Epithelial cell of proximal tubule (primary cell): ENCODE measurements at regions not wholly inside any gene's neighbourhood (a gene's known extent, or its start where the extent isn't known, plus 50 kb on each side); places are given as distances from the start of the nearest gene placed in this dataset.

Experiments used
- DNase-seq: peaks from one replicate; pipeline ENCODE4 v3.0.0-alpha.2; 2011; ENCODE audit warnings: low read depth
- H3K4me3 ChIP-seq: 2 replicates; pipeline ENCODE4 v1.5.1; 2011; ENCODE audit warnings: low read depth, mild to moderate bottlenecking, low read length
- TF ChIP-seq, protein P1 (sequence below): conservative IDR thresholded peaks from 2 replicates; pipeline ENCODE4 v1.5.1; 2012; ENCODE audit warnings: low read depth, mild to moderate bottlenecking, low read length

DNA sequence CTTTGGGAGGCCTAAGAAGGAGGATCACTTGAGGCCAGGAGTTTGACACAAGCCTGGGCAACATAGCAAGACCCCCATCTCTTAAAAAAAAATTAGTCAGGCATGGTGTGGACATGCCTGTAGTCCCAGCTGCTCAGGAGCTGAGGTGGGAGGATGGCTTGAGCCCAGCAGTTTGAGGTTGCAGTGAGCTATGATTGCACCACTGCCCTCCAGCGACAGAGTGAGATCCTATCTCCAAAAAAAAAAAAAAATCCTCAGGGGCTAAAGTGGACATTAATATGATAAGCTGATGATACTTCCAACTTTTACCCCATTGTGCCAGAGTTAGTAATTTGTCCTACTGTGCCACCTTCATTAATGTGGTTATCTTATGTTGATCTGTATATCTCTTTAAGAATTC, 327.8 kb upstream of the FMN2 start:
- TF ChIP-seq, protein P1, sequence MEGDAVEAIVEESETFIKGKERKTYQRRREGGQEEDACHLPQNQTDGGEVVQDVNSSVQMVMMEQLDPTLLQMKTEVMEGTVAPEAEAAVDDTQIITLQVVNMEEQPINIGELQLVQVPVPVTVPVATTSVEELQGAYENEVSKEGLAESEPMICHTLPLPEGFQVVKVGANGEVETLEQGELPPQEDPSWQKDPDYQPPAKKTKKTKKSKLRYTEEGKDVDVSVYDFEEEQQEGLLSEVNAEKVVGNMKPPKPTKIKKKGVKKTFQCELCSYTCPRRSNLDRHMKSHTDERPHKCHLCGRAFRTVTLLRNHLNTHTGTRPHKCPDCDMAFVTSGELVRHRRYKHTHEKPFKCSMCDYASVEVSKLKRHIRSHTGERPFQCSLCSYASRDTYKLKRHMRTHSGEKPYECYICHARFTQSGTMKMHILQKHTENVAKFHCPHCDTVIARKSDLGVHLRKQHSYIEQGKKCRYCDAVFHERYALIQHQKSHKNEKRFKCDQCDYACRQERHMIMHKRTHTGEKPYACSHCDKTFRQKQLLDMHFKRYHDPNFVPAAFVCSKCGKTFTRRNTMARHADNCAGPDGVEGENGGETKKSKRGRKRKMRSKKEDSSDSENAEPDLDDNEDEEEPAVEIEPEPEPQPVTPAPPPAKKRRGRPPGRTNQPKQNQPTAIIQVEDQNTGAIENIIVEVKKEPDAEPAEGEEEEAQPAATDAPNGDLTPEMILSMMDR, result no peak
- no peak for DNase-seq

DNA sequence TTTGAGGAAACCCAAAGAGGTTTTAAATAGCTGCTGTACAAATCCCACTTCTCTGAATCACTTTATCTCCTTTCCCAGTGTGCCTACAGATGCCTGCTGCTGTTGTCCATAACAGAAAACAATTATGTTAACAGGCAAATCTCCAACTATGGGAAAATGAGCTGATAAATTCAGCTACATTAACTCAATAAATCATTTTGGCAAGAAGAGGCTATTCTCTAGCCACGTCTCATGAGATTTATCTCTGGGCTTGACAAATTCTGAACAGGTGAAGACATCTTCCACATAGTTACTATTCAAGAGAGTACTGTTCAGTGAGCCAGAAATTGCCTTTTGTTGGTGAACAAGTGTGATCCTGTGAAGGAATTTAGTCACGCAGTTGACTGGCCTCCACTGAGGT, 327.1 kb upstream of the FMN2 start:
- DNase-seq, result no peak
- no peak overlapping the region for H3K4me3 ChIP-seq
- TF ChIP-seq, protein P1, result no peak

More for the DNA sequence above, 327.8 kb upstream of the FMN2 start:
- H3K4me3 ChIP-seq, result no peak overlapping the region

DNA sequence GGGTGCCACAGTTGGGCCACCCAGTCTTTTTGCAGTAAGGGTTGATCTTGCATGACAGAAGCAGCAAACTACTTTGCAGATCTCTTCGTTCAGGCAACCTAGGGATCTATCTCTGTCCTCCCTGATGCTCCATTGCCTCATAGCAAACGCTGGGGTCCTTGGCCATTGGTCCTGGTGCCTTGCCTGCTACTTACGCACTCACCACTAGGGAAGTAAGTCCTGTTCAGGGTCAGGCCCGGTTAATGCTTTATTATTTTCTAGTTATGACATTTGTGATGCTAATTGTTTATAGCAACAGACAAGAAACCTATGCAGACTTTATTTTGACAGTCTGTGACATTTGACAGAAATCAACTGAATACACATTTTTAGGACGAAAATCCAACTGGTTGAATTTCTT, 326.5 kb upstream of the FMN2 start:
- H3K4me3 ChIP-seq, result no peak overlapping the region
- TF ChIP-seq, protein P1, result no peak
- no peak for DNase-seq

DNA sequence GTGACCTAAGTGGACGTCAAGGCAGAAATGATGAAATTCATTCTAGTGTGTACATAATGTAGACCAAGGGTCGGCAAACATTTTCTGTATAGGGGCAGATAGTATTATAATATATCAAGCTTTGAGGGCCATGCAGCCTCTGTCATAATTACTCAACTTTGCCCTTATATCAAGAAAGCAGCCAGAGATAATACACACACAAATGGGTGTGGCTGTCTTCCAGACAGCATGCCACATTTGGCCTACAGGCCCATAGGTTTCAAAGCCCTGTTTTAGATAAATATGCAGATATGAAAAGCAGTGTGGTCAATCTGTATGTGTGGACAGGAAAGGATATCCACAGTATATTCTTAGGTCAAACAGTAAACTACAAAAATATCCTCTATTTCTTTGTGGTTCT, 320.1 kb upstream of the FMN2 start:
- H3K4me3 ChIP-seq, result no peak overlapping the region
- TF ChIP-seq, protein P1, result no peak
- no peak for DNase-seq

DNA sequence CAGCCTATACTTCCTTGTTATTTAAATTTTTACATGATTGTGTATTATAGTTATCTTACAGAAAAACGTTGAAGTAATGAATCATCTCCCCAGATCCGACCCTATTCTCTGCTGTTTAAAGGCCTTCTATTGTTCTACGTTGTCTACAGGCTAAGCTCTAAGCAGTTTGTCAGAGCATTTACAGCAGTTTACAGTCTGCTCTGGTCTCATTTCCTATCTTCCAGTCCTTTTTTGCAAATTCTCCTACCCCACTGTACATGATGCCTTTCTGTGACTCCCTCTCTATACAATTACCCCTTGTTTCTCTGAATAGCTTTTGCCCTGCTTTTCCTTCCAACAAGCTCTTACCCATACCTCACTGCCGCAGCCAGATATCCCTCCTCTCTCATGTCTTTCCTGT, 319.2 kb upstream of the FMN2 start:
- no peak for DNase-seq
- TF ChIP-seq, protein P1, result no peak
- H3K4me3 ChIP-seq, result no peak overlapping the region

DNA sequence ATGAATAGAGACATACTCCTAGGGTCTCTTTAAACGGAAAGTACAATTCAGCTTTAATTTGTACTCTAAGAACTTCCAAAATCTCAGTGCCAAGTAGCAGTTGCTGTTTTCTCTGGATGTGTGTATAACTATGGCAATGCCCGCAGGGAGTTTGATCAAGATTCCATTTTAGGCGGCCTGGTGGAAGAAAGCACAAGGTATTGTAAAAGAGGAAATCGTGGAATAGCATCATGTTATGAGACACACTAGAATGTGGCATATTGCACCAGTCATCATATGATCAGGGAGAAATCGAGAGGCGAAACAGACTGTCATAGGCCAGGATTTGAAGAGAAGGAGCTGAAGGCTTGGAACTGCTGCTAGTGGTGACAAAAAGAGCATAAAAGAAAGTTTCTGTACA, 316.2 kb upstream of the FMN2 start:
- TF ChIP-seq, protein P1, result no peak
- H3K4me3 ChIP-seq, result no peak overlapping the region
- no peak for DNase-seq

DNA sequence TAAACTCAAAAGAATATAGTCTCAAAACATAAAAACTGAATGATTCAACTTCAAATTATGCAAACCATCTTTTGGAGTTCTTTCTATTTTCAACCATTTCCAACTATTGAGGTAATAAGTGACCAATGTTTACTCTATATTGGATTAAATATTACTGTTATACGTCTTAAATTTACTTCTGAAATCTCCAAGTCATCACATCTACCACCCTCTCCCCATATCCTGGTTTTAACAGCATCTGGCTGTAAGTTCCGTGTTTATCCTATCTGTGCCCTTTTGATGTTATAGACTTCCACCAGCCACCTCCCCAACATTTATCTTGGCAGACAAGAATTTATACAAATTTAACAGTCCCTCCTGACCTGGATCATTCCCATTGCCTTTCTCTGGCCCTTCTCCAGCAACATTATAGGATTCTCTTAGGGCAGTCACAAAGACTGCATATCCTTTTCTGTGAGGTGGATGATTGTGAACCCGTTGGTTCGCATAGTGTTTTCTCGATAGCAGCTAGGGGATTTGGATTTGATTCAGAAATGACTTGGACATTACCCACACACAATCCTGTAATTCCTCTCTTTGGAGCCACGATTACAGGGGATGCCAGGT, 313.4 kb upstream of the FMN2 start:
- TF ChIP-seq, protein P1, result no peak
- no peak for DNase-seq
- H3K4me3 ChIP-seq, result no peak overlapping the region
